ENCODE measurements at regions not wholly inside any gene's neighbourhood (a gene's known extent, or its start where the extent isn't known, plus 50 kb on each side); places are given as distances from the start of the nearest gene placed in this dataset.

- TF ChIP-seq CTCF (IDR thresholded peaks at IDR 0.05; ENCODE audit: poor library complexity, severe bottlenecking) (no peak), EP300 (conservative IDR thresholded peaks at IDR 0.05; ENCODE audit: poor library complexity, severe bottlenecking) (no peak), TAF1 (IDR thresholded peaks at IDR 0.05; ENCODE audit: low read depth) (no peak), POLR2AphosphoS5 (IDR thresholded peaks at IDR 0.05) (no peak), REST (IDR thresholded peaks at IDR 0.05; ENCODE audit: borderline replicate concordance) (no peak), RAD21 (conservative IDR thresholded peaks at IDR 0.05) (no peak), MXI1 (conservative IDR thresholded peaks at IDR 0.05; ENCODE audit: poor library complexity, severe bottlenecking) (no peak)
These were observed 55.5 kb upstream of the HES1 start for GRCh38 chr3:194080436-194080835.

All from neural cell (in vitro differentiated cells).